H9 (cell line): ENCODE measurements at regions not wholly inside any gene's neighbourhood (a gene's known extent, or its start where the extent isn't known, plus 50 kb on each side); places are given as distances from the start of the nearest gene placed in this dataset.
A peak's percentile ranks its signal among the peaks of the same experiment; 100 is the strongest.
"Not testable (repeated sequence)": the region's sequence is repeated elsewhere in the genome, so short reads cannot be mapped to it uniquely, and the experiment has no call there.

Experiments
- DNase-seq: peaks from one replicate; pipeline ENCODE4 v3.0.0-alpha.2; 2017
- H2AFZ ChIP-seq: one replicate; pipeline ENCODE4 v1.6.1; 2013; ENCODE audit warnings: mild to moderate bottlenecking, low read length, control low read depth, moderate library complexity
- H2AK5ac ChIP-seq: 2 replicates; pipeline ENCODE4 v1.6.1; 2013; ENCODE audit warnings: low read length, control low read depth, mixed read lengths; ENCODE audit not compliant: insufficient read length
- H2BK120ac ChIP-seq: one replicate; pipeline ENCODE4 v1.6.1; 2013; ENCODE audit warnings: low read depth, mild to moderate bottlenecking, low read length, control low read depth, inconsistent platforms; ENCODE audit not compliant: poor library complexity, severe bottlenecking
- H2BK12ac ChIP-seq: 2 replicates; pipeline ENCODE4 v1.6.1; 2013; ENCODE audit warnings: low read length, control low read depth, mixed read lengths, low read depth; ENCODE audit not compliant: insufficient read length
- H2BK15ac ChIP-seq: 2 replicates; pipeline ENCODE4 v1.6.1; 2013; ENCODE audit warnings: low read depth, low read length, control low read depth
- H2BK20ac ChIP-seq: one replicate; pipeline ENCODE4 v1.6.1; 2013; ENCODE audit warnings: low read depth, mild to moderate bottlenecking, low read length, control low read depth, inconsistent platforms; ENCODE audit not compliant: poor library complexity, severe bottlenecking
- H2BK5ac ChIP-seq: 2 replicates; pipeline ENCODE4 v1.6.1; 2013; ENCODE audit warnings: low read length, control low read depth, mixed read lengths; ENCODE audit not compliant: insufficient read length
- H3K14ac ChIP-seq: 2 replicates; pipeline ENCODE4 v1.6.1; 2013; ENCODE audit warnings: low read length, control low read depth; ENCODE audit not compliant: insufficient read depth
- H3K18ac ChIP-seq: 2 replicates; pipeline ENCODE4 v1.6.1; 2013; ENCODE audit warnings: low read depth, mild to moderate bottlenecking, mixed read lengths, low read length, control low read depth; ENCODE audit not compliant: insufficient read length
- H3K23ac ChIP-seq: 2 replicates; pipeline ENCODE4 v1.6.1; 2013; ENCODE audit warnings: low read length, control low read depth, mixed read lengths, low read depth; ENCODE audit not compliant: insufficient read length
- H3K23me2 ChIP-seq: 2 replicates; pipeline ENCODE4 v1.6.1; 2013; ENCODE audit warnings: low read depth, mild to moderate bottlenecking, mixed read lengths, low read length, control low read depth; ENCODE audit not compliant: insufficient read length, poor library complexity, severe bottlenecking
- H3K27ac ChIP-seq: 2 replicates; pipeline ENCODE4 v1.5.1; 2013; ENCODE audit warnings: low read length, control low read depth, mixed read lengths, low read depth; ENCODE audit not compliant: insufficient read length
- H3K27me3 ChIP-seq: 2 replicates; pipeline ENCODE4 v1.6.1; 2013; ENCODE audit warnings: low read length, control low read depth, inconsistent platforms; ENCODE audit not compliant: insufficient read depth
- H3K4ac ChIP-seq: 2 replicates; pipeline ENCODE4 v1.6.1; 2013; ENCODE audit warnings: low read depth, mild to moderate bottlenecking, control low read depth, inconsistent platforms, low read length, moderate library complexity
- H3K4me1 ChIP-seq: 2 replicates; pipeline ENCODE4 v1.6.1; 2013; ENCODE audit warnings: low read length, control low read depth, inconsistent platforms; ENCODE audit not compliant: insufficient read depth
- H3K4me2 ChIP-seq: 2 replicates; pipeline ENCODE4 v1.6.1; 2013; ENCODE audit warnings: low read length, control low read depth, mixed read lengths; ENCODE audit not compliant: insufficient read length, insufficient read depth
- H3K56ac ChIP-seq: 2 replicates; pipeline ENCODE4 v1.6.1; 2013; ENCODE audit warnings: low read depth, mild to moderate bottlenecking, mixed read lengths, low read length, control low read depth; ENCODE audit not compliant: insufficient read length
- H3K79me1 ChIP-seq: 2 replicates; pipeline ENCODE4 v1.6.1; 2013; ENCODE audit warnings: low read depth, mild to moderate bottlenecking, moderate library complexity, low read length, control low read depth, inconsistent platforms; ENCODE audit not compliant: insufficient read depth, poor library complexity, severe bottlenecking
- H3K79me2 ChIP-seq: 2 replicates; pipeline ENCODE4 v1.6.1; 2013; ENCODE audit warnings: low read length, control low read depth, inconsistent platforms; ENCODE audit not compliant: insufficient read depth
- H3K9ac ChIP-seq: 2 replicates; pipeline ENCODE4 v1.6.1; 2013; ENCODE audit warnings: low read length, control low read depth, mixed read lengths; ENCODE audit not compliant: insufficient read length; ENCODE audit errors: extremely low read depth
- H3K9me3 ChIP-seq: one replicate; pipeline ENCODE4 v1.6.1; 2013; ENCODE audit warnings: low read depth, low read length, inconsistent platforms; ENCODE audit not compliant: control insufficient read depth
- H3T11ph ChIP-seq: one replicate; pipeline ENCODE4 v1.6.1; 2013; ENCODE audit warnings: mild to moderate bottlenecking, low read length, control low read depth, inconsistent platforms
- H4K20me1 ChIP-seq: one replicate; pipeline ENCODE4 v1.6.1; 2013; ENCODE audit not compliant: control insufficient read depth, insufficient read length, insufficient read depth
- H4K5ac ChIP-seq: 2 replicates; pipeline ENCODE4 v1.6.1; 2013; ENCODE audit warnings: low read depth, mild to moderate bottlenecking, mixed read lengths, low read length, control low read depth; ENCODE audit not compliant: insufficient read length
- H4K8ac ChIP-seq: replicated peaks from 2 replicates; pipeline ENCODE4 v1.6.1; 2013; ENCODE audit warnings: low read length, control low read depth, mixed read lengths, low read depth; ENCODE audit not compliant: insufficient read length
- H4K91ac ChIP-seq: 2 replicates; pipeline ENCODE4 v1.6.1; 2013; ENCODE audit warnings: low read depth, mild to moderate bottlenecking, moderate library complexity, mixed read lengths, low read length, control low read depth; ENCODE audit not compliant: insufficient read length
- H3K27ac Mint-ChIP-seq, 3 experiments: 2 replicates in 2 of 3; 3 replicates in 1 of 3; pipeline ENCODE4 v1.8.0; 2020 to 2021; ENCODE audit warnings: mixed read lengths in 3 of 3, mild to moderate bottlenecking in 1 of 3, moderate library complexity in 1 of 3
- H3K27me3 Mint-ChIP-seq: 2 replicates; pipeline ENCODE4 v1.8.0; 2021; ENCODE audit warnings: low read depth, mild to moderate bottlenecking, moderate library complexity, mixed read lengths
- H3K36me3 Mint-ChIP-seq, 3 experiments: 2 replicates in 2 of 3; 3 replicates in 1 of 3; pipeline ENCODE4 v1.8.0; 2020 to 2021; ENCODE audit warnings: low read depth in 3 of 3, mixed read lengths in 3 of 3; ENCODE audit not compliant: insufficient read depth in 1 of 3
- H3K4me1 Mint-ChIP-seq, 2 experiments: 2 replicates each; pipeline ENCODE4 v1.8.0; 2020; ENCODE audit warnings: mixed read lengths in 2 of 2
- H3K4me3 Mint-ChIP-seq, 2 experiments: 2 replicates in 1 of 2; 3 replicates in 1 of 2; pipeline ENCODE4 v1.8.0; 2020 to 2021; ENCODE audit warnings: mild to moderate bottlenecking in 2 of 2, mixed read lengths in 2 of 2, moderate library complexity in 1 of 2
- H3K9me3 Mint-ChIP-seq, 2 experiments: 2 replicates in 1 of 2; 3 replicates in 1 of 2; pipeline ENCODE4 v1.8.0; 2020; ENCODE audit warnings: mild to moderate bottlenecking in 2 of 2, mixed read lengths in 2 of 2, moderate library complexity in 1 of 2
- WGBS: extraction: QIAGEN DNeasy Blood & Tissue Kit; methylation state at CpG from one replicate; pipeline ENCODE4 v1.1.7; 2013; ENCODE audit warnings: missing lambda C conversion rate, low lambda C conversion rate, mixed read lengths; ENCODE audit not compliant: insufficient read length; ENCODE audit errors: extremely low coverage; 5-methylcytosine and 5-hydroxymethylcytosine counted together

DNA sequence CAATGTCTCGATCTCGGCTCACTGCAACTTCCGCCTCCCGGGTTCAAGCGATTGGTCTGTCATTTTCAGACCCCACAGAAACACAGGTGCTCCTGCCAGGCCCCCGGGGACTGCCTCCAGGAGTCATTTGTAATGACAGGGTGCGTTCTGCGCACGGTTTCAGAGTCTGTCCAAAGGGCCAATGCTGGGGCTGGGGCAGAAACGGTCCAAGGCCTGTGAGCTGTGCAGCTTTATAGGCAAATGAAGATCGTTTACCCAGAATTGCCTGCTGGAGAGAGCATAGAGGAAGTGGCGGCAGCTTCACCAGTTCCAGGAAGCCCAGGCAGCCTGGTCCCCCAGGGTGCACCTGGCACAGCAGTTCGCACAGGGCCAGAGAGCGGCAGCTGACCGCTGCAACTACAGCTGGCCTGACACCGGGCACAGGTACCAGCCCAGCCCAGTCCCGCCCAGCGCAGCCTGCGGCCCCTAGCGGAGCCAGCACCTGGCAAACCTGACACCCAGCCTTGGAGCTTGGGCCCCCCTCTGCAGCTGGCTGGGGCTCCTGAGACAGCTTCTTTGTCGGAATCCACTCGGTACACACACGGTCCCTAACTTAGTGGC, 92.4 kb upstream of the METTL9 start:
- H2BK12ac ChIP-seq, H4K91ac ChIP-seq, H3K23ac ChIP-seq, H3K56ac ChIP-seq, H3K9me3 Mint-ChIP-seq, H2BK20ac ChIP-seq, H3K4me2 ChIP-seq, H3K9me3 ChIP-seq, H3K27me3 ChIP-seq, H4K8ac ChIP-seq, H3K4ac ChIP-seq, H2AK5ac ChIP-seq, H3K4me1 ChIP-seq, H3K27me3 Mint-ChIP-seq, H3K23me2 ChIP-seq, H3K18ac ChIP-seq, H2BK120ac ChIP-seq, H3K14ac ChIP-seq, H2AFZ ChIP-seq, H4K20me1 ChIP-seq, H3T11ph ChIP-seq, H2BK15ac ChIP-seq, H3K9ac ChIP-seq, H3K27ac ChIP-seq, H4K5ac ChIP-seq, H3K4me3 Mint-ChIP-seq, H2BK5ac ChIP-seq: not testable (repeated sequence)
- peaks cover 42% of the 10 kb centered on the region for H3K79me2 ChIP-seq
- Mint-ChIP-seq H3K27ac (peak overlapping the region in 2 of 3 experiments; percentile 44 to 82; a peak in 2 of 7 replicates), H3K4me1 (peaks cover 55% of the 10 kb centered on the region in 2 experiments), H3K36me3 (peaks cover 21 to 54% (median 52%) of the 10 kb centered on the region in 3 experiments)
- H3K79me1 ChIP-seq, result peaks cover 25% of the 10 kb centered on the region
- peak; percentile 31 for DNase-seq
- no CpG with 5 or more reads among the region's 23 CpGs for WGBS

DNA sequence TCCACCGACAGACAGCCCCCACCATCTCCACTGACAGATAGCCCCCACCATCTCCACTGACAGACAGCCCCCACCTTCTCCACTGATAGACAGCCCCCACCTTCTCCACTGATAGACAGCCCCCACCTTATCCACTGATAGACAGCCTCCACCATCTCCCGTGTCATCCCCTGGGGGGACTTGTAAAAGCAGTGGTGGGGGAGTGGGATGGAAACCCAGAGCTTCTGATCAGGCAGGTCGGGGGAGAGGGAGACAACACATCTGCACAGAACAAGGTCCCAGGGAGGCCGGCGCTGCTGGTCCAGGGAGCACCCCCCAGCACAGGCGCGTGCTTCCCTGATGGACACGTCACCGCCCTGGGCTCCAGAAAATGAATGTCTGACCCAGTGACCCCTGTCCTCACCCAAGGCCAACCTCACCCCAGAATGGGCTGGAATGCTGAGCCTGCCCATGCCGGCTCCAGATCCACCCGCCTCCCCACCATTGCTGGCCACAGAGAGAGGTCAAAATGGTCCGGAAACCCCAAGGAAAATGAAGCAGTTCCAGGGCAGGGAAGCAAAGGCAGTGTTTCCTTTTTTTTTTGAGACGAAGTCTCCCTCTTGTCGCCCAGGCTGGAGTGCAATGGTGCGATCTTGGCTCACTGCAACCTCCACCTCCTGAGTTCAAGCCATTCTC, 91.6 kb upstream of the METTL9 start:
- not testable (repeated sequence) for H3K14ac ChIP-seq, H3K27me3 Mint-ChIP-seq, H4K5ac ChIP-seq, H2BK120ac ChIP-seq, H3K56ac ChIP-seq, H3K23ac ChIP-seq, H4K91ac ChIP-seq, H3K4me2 ChIP-seq, H2BK5ac ChIP-seq, H3K4me1 ChIP-seq, H3K9me3 Mint-ChIP-seq, H3K27me3 ChIP-seq, H4K8ac ChIP-seq, H2BK20ac ChIP-seq, H3K27ac ChIP-seq, H3K4ac ChIP-seq, H3T11ph ChIP-seq, H2BK12ac ChIP-seq, H3K18ac ChIP-seq, H2AFZ ChIP-seq, H4K20me1 ChIP-seq, H3K9ac ChIP-seq, H3K23me2 ChIP-seq, H2BK15ac ChIP-seq, H3K9me3 ChIP-seq, H2AK5ac ChIP-seq
- H3K27ac Mint-ChIP-seq, result peak overlapping the region; percentile 37 to 92 (median 77); a peak in 5 of 7 replicates
- H3K4me1 Mint-ChIP-seq, result peaks cover 59 to 62% of the 10 kb centered on the region in 2 experiments
- H3K36me3 Mint-ChIP-seq, result peaks cover 24 to 61% (median 58%) of the 10 kb centered on the region in 3 experiments
- peak; percentile 23 for DNase-seq
- no CpG with 5 or more reads among the region's 15 CpGs for WGBS
- peaks cover 50% of the 10 kb centered on the region for H3K79me2 ChIP-seq
- H3K79me1 ChIP-seq, result peaks cover 25% of the 10 kb centered on the region
- peak overlapping the region in 1 of 2 experiments; percentile 64; a peak in 2 of 5 replicates for H3K4me3 Mint-ChIP-seq
